Mesothelial cell of epicardium (in vitro differentiated cells): ENCODE measurements at regions not wholly inside any gene's neighbourhood (a gene's known extent, or its start where the extent isn't known, plus 50 kb on each side); places are given as distances from the start of the nearest gene placed in this dataset.
"Not testable (repeated sequence)": the region's sequence is repeated elsewhere in the genome, so short reads cannot be mapped to it uniquely, and the experiment has no call there.

Experiments used
- DNase-seq, 2 experiments: peaks; one replicate each; pipeline ENCODE4 v3.0.0; 2021; ENCODE audit warnings: low spot score in 2 of 2; ENCODE audit not compliant: unreplicated experiment in 2 of 2
- H3K27ac Mint-ChIP-seq: 2 replicates; pipeline ENCODE4 v1.8.0; 2021; ENCODE audit warnings: mixed read lengths
- H3K27me3 Mint-ChIP-seq: 2 replicates; pipeline ENCODE4 v1.8.0; 2021; ENCODE audit warnings: low read depth, mixed read lengths
- H3K36me3 Mint-ChIP-seq: 2 replicates; pipeline ENCODE4 v1.8.0; 2021; ENCODE audit warnings: mixed read lengths
- H3K4me1 Mint-ChIP-seq: 2 replicates; pipeline ENCODE4 v1.8.0; 2021; ENCODE audit warnings: mixed read lengths
- H3K4me3 Mint-ChIP-seq: 2 replicates; pipeline ENCODE4 v1.8.0; 2021; ENCODE audit warnings: mild to moderate bottlenecking, moderate library complexity, mixed read lengths
- H3K9me3 Mint-ChIP-seq: 2 replicates; pipeline ENCODE4 v1.8.0; 2021; ENCODE audit warnings: mixed read lengths
- TF ChIP-seq, protein P1 (sequence below): fragments of 200-600 bp; sonication (generic); IDR thresholded peaks from one replicate; pipeline ENCODE4 v1.5.0; 2021; ENCODE audit warnings: antibody characterized with exemption; ENCODE audit not compliant: unreplicated experiment

DNA sequence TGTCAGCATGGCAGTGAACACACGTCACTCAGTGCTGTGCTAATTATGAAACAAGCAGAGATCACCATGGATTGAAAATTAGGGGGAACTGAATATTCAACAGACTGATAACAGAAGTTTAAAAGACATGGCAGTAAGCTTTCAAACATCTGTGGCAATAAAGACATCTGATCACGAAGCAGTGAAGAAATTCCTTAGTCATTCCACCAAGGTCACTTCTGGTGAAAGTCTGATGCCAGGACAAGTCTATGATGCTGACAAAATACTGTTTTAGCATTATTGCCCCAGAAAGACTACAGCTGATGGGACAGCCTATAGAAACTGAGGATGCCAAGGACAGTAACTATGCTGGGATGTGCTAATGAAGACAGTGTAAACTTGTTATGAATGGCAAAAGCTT, 126.9 kb upstream of the RBM19 start:
- H3K9me3 Mint-ChIP-seq: peaks cover 17% of the 10 kb centered on the region
- no peak overlapping the region for H3K27ac Mint-ChIP-seq
- H3K27me3 Mint-ChIP-seq: peaks cover 29% of the 10 kb centered on the region
- no peak for DNase-seq
- TF ChIP-seq, protein P1, sequence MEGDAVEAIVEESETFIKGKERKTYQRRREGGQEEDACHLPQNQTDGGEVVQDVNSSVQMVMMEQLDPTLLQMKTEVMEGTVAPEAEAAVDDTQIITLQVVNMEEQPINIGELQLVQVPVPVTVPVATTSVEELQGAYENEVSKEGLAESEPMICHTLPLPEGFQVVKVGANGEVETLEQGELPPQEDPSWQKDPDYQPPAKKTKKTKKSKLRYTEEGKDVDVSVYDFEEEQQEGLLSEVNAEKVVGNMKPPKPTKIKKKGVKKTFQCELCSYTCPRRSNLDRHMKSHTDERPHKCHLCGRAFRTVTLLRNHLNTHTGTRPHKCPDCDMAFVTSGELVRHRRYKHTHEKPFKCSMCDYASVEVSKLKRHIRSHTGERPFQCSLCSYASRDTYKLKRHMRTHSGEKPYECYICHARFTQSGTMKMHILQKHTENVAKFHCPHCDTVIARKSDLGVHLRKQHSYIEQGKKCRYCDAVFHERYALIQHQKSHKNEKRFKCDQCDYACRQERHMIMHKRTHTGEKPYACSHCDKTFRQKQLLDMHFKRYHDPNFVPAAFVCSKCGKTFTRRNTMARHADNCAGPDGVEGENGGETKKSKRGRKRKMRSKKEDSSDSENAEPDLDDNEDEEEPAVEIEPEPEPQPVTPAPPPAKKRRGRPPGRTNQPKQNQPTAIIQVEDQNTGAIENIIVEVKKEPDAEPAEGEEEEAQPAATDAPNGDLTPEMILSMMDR: no peak
- H3K4me1 Mint-ChIP-seq: no peaks in the 10 kb centered on the region
- no peaks in the 10 kb centered on the region for H3K36me3 Mint-ChIP-seq
- H3K4me3 Mint-ChIP-seq: no peak overlapping the region

- peaks cover 21% of the 10 kb centered on the region for H3K9me3 Mint-ChIP-seq
- H3K27ac Mint-ChIP-seq: no peak overlapping the region
- no peak overlapping the region for H3K4me3 Mint-ChIP-seq
- TF ChIP-seq, protein P1: no peak
- H3K4me1 Mint-ChIP-seq: no peaks in the 10 kb centered on the region
- H3K27me3 Mint-ChIP-seq: peaks cover 36% of the 10 kb centered on the region
- no peaks in the 10 kb centered on the region for H3K36me3 Mint-ChIP-seq
- no peak for DNase-seq
Observed at GRCh38 chr12:114090211-114090610, 124.1 kb upstream of the RBM19 start.

GRCh38 chr12:114073076-114073475, 107.0 kb upstream of the RBM19 start:
- Mint-ChIP-seq H3K4me3 (no peak overlapping the region), H3K27me3 (peaks cover 65% of the 10 kb centered on the region), H3K27ac (no peak overlapping the region), H3K4me1 (peaks cover 1% of the 10 kb centered on the region), H3K36me3 (no peaks in the 10 kb centered on the region), H3K9me3 (no peaks in the 10 kb centered on the region)
- TF ChIP-seq, protein P1: no peak
- DNase-seq: no peak

- TF ChIP-seq, protein P1: no peak
- H3K4me3 Mint-ChIP-seq: no peak overlapping the region
- DNase-seq: no peak
- peaks cover 3% of the 10 kb centered on the region for H3K9me3 Mint-ChIP-seq
- peaks cover 1% of the 10 kb centered on the region for H3K36me3 Mint-ChIP-seq
- H3K4me1 Mint-ChIP-seq: peaks cover 1% of the 10 kb centered on the region
- peaks cover 70% of the 10 kb centered on the region for H3K27me3 Mint-ChIP-seq
- H3K27ac Mint-ChIP-seq: no peak overlapping the region
Observed at GRCh38 chr12:114069507-114069906, 103.4 kb upstream of the RBM19 start.

- DNase-seq: no peak
- H3K4me3 Mint-ChIP-seq: peak overlapping the region; percentile 13
- peaks cover 3% of the 10 kb centered on the region for H3K9me3 Mint-ChIP-seq
- TF ChIP-seq, protein P1: no peak
- H3K4me1 Mint-ChIP-seq: peaks cover 1% of the 10 kb centered on the region
- H3K27me3 Mint-ChIP-seq: peaks cover 48% of the 10 kb centered on the region
- peaks cover 1% of the 10 kb centered on the region for H3K36me3 Mint-ChIP-seq
- H3K27ac Mint-ChIP-seq: no peak overlapping the region
Observed at GRCh38 chr12:114064497-114064896, 98.4 kb upstream of the RBM19 start.

DNA sequence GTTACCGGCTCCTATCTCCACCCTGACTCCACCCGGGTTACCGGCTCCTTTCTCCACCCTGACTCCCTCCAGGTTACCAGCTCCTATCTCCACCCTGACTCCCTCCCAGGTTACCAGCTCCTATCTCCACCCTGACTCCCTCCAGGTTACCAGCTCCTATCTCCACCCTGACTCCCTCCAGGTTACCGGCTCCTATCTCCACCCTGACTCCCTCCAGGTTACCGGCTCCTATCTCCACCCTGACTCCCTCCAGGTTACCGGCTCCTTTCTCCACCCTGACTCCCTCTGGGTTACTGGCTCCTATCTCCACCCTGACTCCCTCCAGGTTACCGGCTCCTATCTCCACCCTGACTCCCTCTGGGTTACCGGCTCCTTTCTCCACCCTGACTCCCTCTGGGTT, 97.9 kb upstream of the RBM19 start:
- peaks cover 48% of the 10 kb centered on the region for H3K27me3 Mint-ChIP-seq
- DNase-seq, H3K27ac Mint-ChIP-seq, H3K9me3 Mint-ChIP-seq, H3K36me3 Mint-ChIP-seq, H3K4me1 Mint-ChIP-seq, H3K4me3 Mint-ChIP-seq: not testable (repeated sequence)
